ENCODE measurements at regions not wholly inside any gene's neighbourhood (a gene's known extent, or its start where the extent isn't known, plus 50 kb on each side); places are given as distances from the start of the nearest gene placed in this dataset.

- TF ChIP-seq TAF1 (IDR thresholded peaks at IDR 0.05; ENCODE audit: low read depth): no peak
- no peak for TF ChIP-seq USF1 (IDR thresholded peaks at IDR 0.05)
- no peak for TF ChIP-seq CEBPB (IDR thresholded peaks at IDR 0.05)
- no peak for TF ChIP-seq EP300 (IDR thresholded peaks at IDR 0.05; ENCODE audit: borderline replicate concordance)
- no peak for TF ChIP-seq TCF12 (IDR thresholded peaks at IDR 0.05; ENCODE audit: low read depth)
These were observed 86.2 kb upstream of the DCD start for GRCh38 chr12:54734196-54734950.

Data from Ishikawa (cell line).